Stimulated activated CD8-positive, alpha-beta memory T cell treated with anti-CD3 and anti-CD28 coated beads, Interleukin-2, amount 100 ng/mL, for 48 hours (primary cell): ENCODE measurements at regions not wholly inside any gene's neighbourhood (a gene's known extent, or its start where the extent isn't known, plus 50 kb on each side); places are given as distances from the start of the nearest gene placed in this dataset.

ENCODE experiments used
- DNase-seq, 2 donors: peaks; one replicate each; pipeline ENCODE4 v3.0.0-alpha.2; 2020; ENCODE audit warnings: low read depth in 2 of 2

GRCh38 chr16:5603836-5604235 is 506.2 kb upstream of the EEF2KMT start:
- no peak for DNase-seq

DNA sequence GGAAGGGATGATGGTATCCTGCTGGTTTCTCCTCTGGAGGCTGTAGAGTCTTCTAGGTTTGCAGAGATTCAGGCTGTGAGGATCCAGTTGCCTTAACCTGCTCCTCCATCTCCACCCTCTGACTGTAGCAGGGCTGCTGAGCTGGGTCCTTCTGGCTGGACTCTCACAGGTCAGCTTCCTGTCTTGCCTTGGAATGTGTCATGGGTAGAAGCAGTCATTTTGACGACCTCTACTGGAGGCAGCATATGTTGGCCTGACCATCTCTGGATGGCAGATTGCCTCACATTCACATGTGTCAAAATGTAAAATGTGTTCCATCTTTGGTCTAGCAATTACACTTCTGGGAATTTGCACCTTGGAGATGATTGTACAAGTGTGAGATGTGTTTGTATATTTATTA is 504.4 kb upstream of the EEF2KMT start:
- DNase-seq, result no peak

- DNase-seq, result no peak
Observed at GRCh38 chr16:5598793-5599192, 501.2 kb upstream of the EEF2KMT start.

- DNase-seq, result no peak
Observed at GRCh38 chr16:5595849-5596248, 498.3 kb upstream of the EEF2KMT start.

DNA sequence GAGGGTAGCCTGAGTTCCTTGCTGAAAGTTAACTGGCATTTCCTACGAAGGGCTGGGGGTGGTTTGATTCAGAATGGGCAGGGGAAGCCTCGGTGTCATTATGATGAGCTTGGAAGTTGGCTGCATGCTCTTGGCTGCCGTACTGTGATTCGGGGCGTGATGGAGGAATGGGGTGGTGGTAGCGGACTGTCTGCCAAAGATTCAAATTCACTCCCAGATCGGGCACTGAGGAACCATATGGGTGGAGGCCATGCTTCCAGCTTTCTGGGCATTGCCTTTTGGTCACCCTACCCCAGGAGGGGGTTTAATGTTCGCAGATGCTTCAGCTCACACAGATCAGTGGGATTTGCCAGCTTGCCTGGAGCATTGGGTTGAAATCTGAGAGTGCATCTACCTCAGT is 492.8 kb upstream of the EEF2KMT start:
- DNase-seq, result no peak

DNA sequence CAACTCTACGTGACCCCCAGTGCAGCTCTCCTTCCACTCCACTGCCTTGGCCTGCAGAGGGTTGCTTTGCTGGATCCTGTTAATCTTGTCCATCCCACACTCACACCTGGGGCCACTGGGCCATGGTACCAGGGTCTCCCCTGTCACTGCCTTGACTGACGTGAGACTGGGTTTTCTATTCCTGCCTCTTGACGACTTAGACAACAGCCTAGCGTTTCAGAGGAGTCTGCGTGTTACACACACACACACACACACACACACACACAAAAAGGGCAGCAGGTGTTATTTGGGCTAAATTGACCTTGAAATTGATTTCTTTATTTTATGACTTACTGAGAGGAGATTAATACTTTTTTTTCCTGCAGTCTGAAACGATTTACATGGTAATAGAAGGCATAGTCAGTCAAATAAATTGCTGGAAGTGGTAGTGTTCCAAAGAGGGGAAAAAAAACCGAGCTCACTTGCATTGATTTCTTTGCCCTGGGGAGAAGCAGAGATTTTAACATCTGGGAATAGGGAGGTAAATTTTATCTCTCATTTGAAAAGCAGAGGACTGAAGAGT is 492.3 kb upstream of the EEF2KMT start:
- DNase-seq, result no peak

DNA sequence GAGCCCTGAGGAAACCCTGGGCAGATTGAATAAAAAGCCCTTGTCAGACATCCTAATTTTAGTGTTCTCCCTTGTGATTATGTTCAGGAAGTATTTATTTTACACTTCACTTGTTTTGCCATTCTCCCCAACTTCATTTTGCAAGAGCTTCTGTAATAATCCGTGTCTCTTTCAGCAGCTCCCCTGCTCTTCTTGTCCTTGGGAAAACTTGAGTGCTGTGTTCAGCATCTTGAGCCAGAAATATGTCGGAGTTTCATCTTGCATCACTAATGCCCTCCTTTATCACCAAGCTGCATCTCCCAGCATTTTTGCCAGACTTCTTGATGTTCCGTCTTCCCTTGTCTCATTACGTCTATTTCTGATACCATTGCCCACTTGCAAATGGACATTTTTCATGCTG is 486.5 kb upstream of the EEF2KMT start:
- no peak for DNase-seq

DNA sequence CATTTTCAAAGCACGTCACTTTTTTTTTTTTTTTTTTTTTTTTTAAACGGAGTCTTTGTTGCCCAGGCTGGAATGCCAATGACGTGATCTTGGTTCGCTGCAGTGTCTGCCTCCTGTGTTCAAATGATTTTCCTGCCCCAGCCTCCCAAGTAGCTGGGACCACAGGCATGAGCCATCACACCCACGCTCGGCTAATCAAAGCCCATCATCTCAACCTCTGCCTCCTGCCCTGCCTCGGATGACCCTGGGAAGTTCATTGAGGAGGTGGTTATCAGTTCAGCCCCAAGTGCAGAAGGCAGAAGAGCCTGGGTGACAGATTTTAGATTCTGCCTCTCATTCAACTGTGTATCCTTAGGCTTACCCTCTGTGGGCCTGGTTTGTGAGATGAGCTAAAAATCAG is 484.9 kb upstream of the EEF2KMT start:
- DNase-seq, result no peak

GRCh38 chr16:5581908-5582307 is 484.3 kb upstream of the EEF2KMT start:
- no peak for DNase-seq

GRCh38 chr16:5581428-5581827 is 483.8 kb upstream of the EEF2KMT start:
- DNase-seq, result no peak

DNA sequence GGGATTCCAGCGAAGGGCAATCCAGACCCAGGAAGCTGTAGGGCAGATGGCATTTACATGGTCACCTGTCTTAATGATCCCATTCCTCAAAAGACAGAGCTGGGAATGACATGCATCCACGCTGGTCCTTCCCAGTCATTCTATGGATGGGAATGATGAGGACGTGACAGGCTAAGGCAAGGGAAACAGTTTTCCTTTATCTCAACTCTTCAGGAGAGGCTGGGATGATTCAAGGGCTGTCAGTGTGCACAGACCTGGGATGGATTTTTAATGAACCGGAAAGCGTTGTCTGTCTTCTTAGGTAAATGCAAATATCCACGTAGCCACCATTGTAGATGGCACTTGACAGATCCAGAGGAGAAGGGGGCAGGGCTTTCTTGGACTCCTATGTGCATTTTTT is 483.2 kb upstream of the EEF2KMT start:
- no peak for DNase-seq

GRCh38 chr16:5580296-5580695 is 482.7 kb upstream of the EEF2KMT start:
- no peak for DNase-seq

DNA sequence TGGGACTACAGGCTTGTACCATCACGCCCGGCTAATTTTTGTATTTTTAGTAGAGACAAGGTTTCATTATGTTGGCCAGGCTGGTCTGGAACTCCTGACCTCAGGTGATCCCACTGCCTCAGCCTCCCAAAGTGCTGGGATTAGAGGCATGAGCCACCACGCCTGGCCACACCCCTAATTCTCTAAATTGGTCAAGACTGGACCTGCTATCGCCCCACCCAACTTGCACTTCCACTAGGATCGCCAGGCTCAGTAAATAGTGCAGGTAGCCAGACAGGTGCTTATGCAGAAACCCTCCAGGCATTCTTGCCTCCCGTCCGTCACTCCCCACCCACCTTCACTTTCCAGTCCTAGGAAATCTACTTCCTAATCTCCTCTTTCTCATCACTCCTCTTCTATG is 481.4 kb upstream of the EEF2KMT start:
- no peak for DNase-seq

DNA sequence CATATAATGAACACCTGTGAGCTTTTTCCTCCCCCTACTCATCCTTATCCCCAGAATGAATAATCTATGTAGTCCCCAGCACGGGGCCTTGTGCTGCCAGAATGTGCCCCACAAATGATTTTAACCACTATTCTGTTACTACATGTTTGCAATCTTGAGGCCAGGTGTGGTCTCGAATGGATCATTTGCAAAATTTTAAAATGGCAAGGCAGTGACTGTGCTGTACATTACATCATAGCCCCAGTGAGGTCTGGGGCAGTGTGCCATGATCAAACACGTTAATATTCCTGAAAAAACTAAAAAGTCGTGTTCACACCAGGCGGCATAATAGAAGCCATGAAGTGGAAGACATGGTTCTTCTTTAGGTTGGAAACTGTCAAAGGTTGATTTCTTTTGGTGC is 479.9 kb upstream of the EEF2KMT start:
- DNase-seq, result no peak

DNA sequence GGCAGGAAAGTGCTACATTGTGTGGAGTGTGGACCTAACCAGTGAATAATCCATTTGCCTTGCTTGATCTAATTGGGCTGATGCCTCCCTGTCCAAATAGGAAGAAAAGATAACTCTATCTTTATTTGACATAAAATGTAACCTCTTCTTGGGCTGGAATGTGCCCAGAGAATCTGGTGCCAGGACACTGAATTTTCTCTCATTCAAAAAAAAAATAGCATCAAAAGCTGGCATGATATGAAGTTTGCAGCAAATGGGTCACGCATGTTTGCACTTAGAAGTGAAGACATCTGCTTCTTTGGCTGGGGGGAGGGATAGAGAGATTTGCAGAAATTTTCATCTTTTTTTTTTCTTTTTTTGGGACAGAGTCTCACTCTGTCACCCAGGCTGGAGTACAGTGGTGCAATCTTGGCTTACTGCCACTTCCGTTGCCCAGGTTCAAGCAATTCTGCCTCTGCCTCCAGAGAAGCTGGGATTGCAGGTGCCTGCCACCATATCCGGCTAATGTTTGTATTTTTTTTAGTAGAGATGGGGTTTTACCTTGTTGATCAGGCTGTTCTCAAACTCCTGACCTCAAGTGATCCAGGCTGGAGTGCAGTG is 478.2 kb upstream of the EEF2KMT start:
- DNase-seq, result no peak

DNA sequence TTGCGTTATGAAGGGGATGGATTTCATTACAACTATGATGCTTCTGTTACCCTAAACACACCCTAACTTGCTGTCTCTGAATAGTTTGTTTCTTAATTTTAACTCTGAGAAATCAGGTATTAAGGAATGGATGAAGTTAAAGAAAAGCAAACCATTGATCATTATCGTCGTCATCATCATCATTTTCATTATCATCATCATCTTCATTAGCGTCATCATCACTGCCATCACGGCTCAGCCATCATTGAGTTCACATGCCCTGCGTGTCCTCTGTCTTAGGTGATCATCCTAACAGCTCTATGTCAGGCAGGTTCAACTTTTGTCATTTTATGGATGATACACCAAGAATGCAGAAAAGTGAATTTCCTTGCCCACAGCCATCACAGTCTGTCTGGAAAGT is 477.5 kb upstream of the EEF2KMT start:
- no peak for DNase-seq

DNA sequence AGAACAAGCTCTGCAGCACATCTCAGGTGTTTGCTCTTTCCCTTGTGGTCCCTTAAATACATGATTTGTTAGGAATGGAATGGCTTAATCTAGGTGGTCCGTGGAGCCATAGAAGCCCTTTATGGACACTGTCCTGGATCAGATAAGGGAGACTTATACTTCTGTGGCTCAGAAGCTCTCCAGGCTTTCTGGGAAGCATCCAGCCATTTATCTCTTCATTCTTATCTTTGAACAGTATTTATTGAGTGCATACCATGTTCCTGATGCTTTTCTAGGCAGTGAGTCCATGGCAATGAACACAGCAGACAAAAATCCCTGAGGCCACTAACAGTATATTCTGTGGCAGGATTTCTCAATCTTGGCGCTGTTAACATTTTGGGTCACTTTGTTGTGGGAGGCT is 474.5 kb upstream of the EEF2KMT start:
- no peak for DNase-seq

- no peak for DNase-seq
Observed at GRCh38 chr16:5571446-5571845, 473.9 kb upstream of the EEF2KMT start.

- no peak for DNase-seq
Observed at GRCh38 chr16:5561800-5562199, 464.2 kb upstream of the EEF2KMT start.

DNA sequence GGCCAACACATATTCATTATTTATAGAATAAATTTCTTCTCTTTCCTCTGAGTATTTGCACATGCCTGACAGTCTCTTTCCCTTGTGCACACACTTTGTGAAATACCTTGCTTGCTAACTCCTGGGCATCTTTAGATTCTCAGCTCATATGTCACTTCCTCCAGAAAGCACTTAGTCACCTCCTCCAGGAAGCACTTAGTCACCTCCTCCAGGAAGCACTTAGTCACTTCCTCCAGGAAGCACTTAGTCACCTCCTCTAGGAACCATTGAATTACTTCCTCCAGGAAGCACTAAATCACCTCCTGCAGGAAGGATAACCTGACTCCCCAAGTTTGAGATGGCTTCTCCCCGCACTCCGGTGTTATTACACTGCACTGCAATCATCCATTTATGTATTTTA is 462.5 kb upstream of the EEF2KMT start:
- no peak for DNase-seq

DNA sequence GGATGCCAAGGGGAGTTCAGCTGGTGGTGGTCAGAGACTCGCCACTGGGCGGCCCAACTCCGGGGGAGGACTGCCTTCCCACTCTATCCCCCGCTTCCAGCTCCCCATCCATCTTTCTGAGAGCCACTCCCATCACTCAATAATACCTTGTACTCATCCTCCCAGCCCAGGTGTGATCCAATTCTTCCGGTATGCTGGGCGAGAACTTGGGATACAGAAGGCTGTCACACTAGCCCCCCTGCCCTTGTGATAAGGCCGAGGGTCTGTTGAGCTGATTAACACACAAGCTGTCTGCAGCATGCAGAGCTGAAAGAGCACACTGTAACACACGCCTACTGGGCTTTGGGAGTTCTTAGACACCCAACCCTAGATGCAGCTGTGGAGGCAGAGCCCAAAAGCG is 460.4 kb upstream of the EEF2KMT start:
- DNase-seq, result no peak

DNA sequence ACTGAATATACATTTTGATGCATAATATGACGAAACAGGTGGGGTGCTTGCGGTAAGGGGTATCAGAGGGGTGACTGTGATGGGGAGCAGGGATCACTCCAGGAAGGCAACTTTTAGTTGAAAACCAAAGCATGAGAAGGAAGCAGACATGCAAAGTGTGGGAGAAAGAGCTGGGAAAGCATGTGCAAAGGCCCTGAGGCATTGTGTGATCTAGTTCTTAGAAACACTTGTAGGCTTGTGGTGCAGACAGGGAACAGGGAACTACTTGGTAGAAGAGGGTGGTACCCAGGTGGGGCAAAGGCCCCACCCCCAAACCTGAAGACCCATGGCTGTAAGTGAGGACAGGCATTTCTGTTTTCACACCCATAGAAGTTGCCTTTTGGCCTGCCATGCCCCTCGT is 459.9 kb upstream of the EEF2KMT start:
- no peak for DNase-seq

GRCh38 chr16:5556158-5556810 is 458.7 kb upstream of the EEF2KMT start:
- DNase-seq, result no peak

GRCh38 chr16:5551909-5552308 is 454.3 kb upstream of the EEF2KMT start:
- no peak for DNase-seq
